ENCODE measurements at regions not wholly inside any gene's neighbourhood (a gene's known extent, or its start where the extent isn't known, plus 50 kb on each side); places are given as distances from the start of the nearest gene placed in this dataset.

GRCh38 chr10:84693006-84693405 lies 364.6 kb downstream of the CCSER2 start:
- TF ChIP-seq CTCF (IDR thresholded peaks at IDR 0.05): no peak
- Histone ChIP-seq H3K27ac (no peak overlapping the region), H3K9me3 (peaks cover 0 to 21% of the 10 kb centered on the region in 2 donors), H3K36me3 (no peaks in the 10 kb centered on the region), H3K4me1 (no peaks in the 10 kb centered on the region), H3K4me3 (no peak overlapping the region), H3K27me3 (no peaks in the 10 kb centered on the region)
- DNase-seq (ENCODE audit: low spot score): no peak

- Histone ChIP-seq H3K4me3 (no peak overlapping the region), H3K27me3 (no peaks in the 10 kb centered on the region), H3K9me3 (peaks cover 0 to 21% of the 10 kb centered on the region in 2 donors), H3K27ac (no peak overlapping the region), H3K4me1 (no peaks in the 10 kb centered on the region), H3K36me3 (no peaks in the 10 kb centered on the region)
- DNase-seq (ENCODE audit: low spot score): no peak
- no peak for TF ChIP-seq CTCF (IDR thresholded peaks at IDR 0.05)
Measured at GRCh38 chr10:84695902-84696301, 367.5 kb downstream of the CCSER2 start.

- peaks cover 0 to 21% of the 10 kb centered on the region in 2 donors for H3K9me3 ChIP-seq
- H3K27me3 ChIP-seq: no peaks in the 10 kb centered on the region
- no peak overlapping the region for H3K4me3 ChIP-seq
- no peak for TF ChIP-seq CTCF (IDR thresholded peaks at IDR 0.05)
- no peak overlapping the region for H3K27ac ChIP-seq
- no peak for DNase-seq (ENCODE audit: low spot score)
- no peaks in the 10 kb centered on the region for H3K4me1 ChIP-seq
- H3K36me3 ChIP-seq: no peaks in the 10 kb centered on the region
Measured at GRCh38 chr10:84696610-84697009, 368.2 kb downstream of the CCSER2 start.

GRCh38 chr10:84698989-84699388 lies 370.6 kb downstream of the CCSER2 start:
- no peak overlapping the region for H3K27ac ChIP-seq
- no peak for TF ChIP-seq CTCF (IDR thresholded peaks at IDR 0.05)
- H3K9me3 ChIP-seq: peaks cover 0 to 4% of the 10 kb centered on the region in 2 donors
- no peaks in the 10 kb centered on the region for H3K27me3 ChIP-seq
- H3K4me1 ChIP-seq: no peaks in the 10 kb centered on the region
- H3K4me3 ChIP-seq: no peak overlapping the region
- H3K36me3 ChIP-seq: no peaks in the 10 kb centered on the region
- DNase-seq (ENCODE audit: low spot score): no peak

GRCh38 chr10:84700668-84701369 lies 372.4 kb downstream of the CCSER2 start:
- Histone ChIP-seq H3K27me3 (no peaks in the 10 kb centered on the region), H3K36me3 (no peaks in the 10 kb centered on the region), H3K4me1 (no peaks in the 10 kb centered on the region), H3K4me3 (no peak overlapping the region), H3K9me3 (no peaks in the 10 kb centered on the region), H3K27ac (no peak overlapping the region)
- no peak for DNase-seq (ENCODE audit: low spot score)
- no peak for TF ChIP-seq CTCF (IDR thresholded peaks at IDR 0.05)

- Histone ChIP-seq H3K9me3 (no peaks in the 10 kb centered on the region), H3K4me1 (no peaks in the 10 kb centered on the region), H3K36me3 (no peaks in the 10 kb centered on the region), H3K27me3 (no peaks in the 10 kb centered on the region), H3K27ac (no peak overlapping the region), H3K4me3 (no peak overlapping the region)
- no peak for TF ChIP-seq CTCF (IDR thresholded peaks at IDR 0.05)
- no peak for DNase-seq (ENCODE audit: low spot score)
Measured at GRCh38 chr10:84701370-84701720, 373.0 kb downstream of the CCSER2 start.

Data from right atrium auricular region (tissue), 2 donors.